Hepatocyte (in vitro differentiated cells): ENCODE measurements at regions not wholly inside any gene's neighbourhood (a gene's known extent, or its start where the extent isn't known, plus 50 kb on each side); places are given as distances from the start of the nearest gene placed in this dataset.

Experiments used
- CTCF ChIP-seq: fragments of 200-600 bp; sonication (generic); IDR thresholded peaks from 2 replicates; pipeline ENCODE4 v1.5.1; 2016; ENCODE audit warnings: antibody characterized with exemption, mild to moderate bottlenecking; ENCODE audit not compliant: poor library complexity
- EZH2 ChIP-seq: fragments of 200-600 bp; sonication (generic); IDR thresholded peaks from 2 replicates; pipeline ENCODE4 v1.6.1; 2016; ENCODE audit warnings: antibody characterized with exemption, mild to moderate bottlenecking, borderline replicate concordance
- EZH2phosphoT487 ChIP-seq: fragments of 200-600 bp; sonication (generic); IDR thresholded peaks from one replicate; pipeline ENCODE4 v1.6.1; 2018; ENCODE audit warnings: antibody characterized with exemption, mild to moderate bottlenecking, low read depth, moderate library complexity; ENCODE audit not compliant: unreplicated experiment, severe bottlenecking

GRCh38 chr2:5123582-5124196 is 568.5 kb upstream of the SOX11 start:
- TF ChIP-seq CTCF (no peak), EZH2 (no peak), EZH2phosphoT487 (no peak)
